IMR-90 (cell line): ENCODE measurements at regions not wholly inside any gene's neighbourhood (a gene's known extent, or its start where the extent isn't known, plus 50 kb on each side); places are given as distances from the start of the nearest gene placed in this dataset.

Experiments used
- ATAC-seq: fragments of 200-7000 bp; cut with Tn5 transposase; 2 replicates; pipeline ENCODE4 v1.9.1; 2020; ENCODE audit warnings: low read depth, mild to moderate bottlenecking, moderate library complexity
- BruUV-seq: library from RNA; stranded (reverse); fragments of 400-500 nt; replicated peaks from 2 replicates; lab custom pipeline; 2021; lab: Mats Ljungman, UMichigan
- CTCF ChIA-PET: fragments of 300-600 bp; formaldehyde crosslinking; extraction: SDS; loops from one replicate; lab custom pipeline; 2021; ENCODE audit warnings: antibody characterized with exemption; lab: Yijun Ruan, JAX
- POLR2A ChIA-PET: fragments of 300-600 bp; sonication (Branson Sonifier 250); formaldehyde crosslinking; loops from one replicate; lab custom pipeline; 2022; ENCODE audit warnings: antibody characterized with exemption; ENCODE audit not compliant: unreplicated experiment; lab: Charles Lee
- DNase-seq: peaks from one replicate; pipeline ENCODE4 v3.0.0; 2013
- H2AFZ ChIP-seq: replicated peaks from 2 replicates; pipeline ENCODE3; 2013; ENCODE audit warnings: low read length, mild to moderate bottlenecking; ENCODE audit not compliant: poor library complexity
- H2AK5ac ChIP-seq: 2 replicates; pipeline ENCODE4 v1.6.1; 2013; ENCODE audit warnings: low read depth, low read length, inconsistent platforms
- H2AK9ac ChIP-seq: replicated peaks from 2 replicates; pipeline ENCODE3; 2013; ENCODE audit warnings: mild to moderate bottlenecking, low read depth, low read length, moderate library complexity; ENCODE audit not compliant: poor library complexity
- H2BK120ac ChIP-seq: 2 replicates; pipeline ENCODE4 v1.6.1; 2013; ENCODE audit warnings: low read depth, low read length, inconsistent platforms
- H2BK15ac ChIP-seq: 3 replicates; pipeline ENCODE4 v1.6.1; 2013; ENCODE audit warnings: low read depth, low read length, inconsistent platforms
- H2BK20ac ChIP-seq: 2 replicates; pipeline ENCODE4 v1.6.1; 2013; ENCODE audit warnings: low read depth, mild to moderate bottlenecking, inconsistent platforms, low read length, moderate library complexity
- H2BK5ac ChIP-seq: 2 replicates; pipeline ENCODE4 v1.6.1; 2013; ENCODE audit warnings: mild to moderate bottlenecking, low read depth, low read length, inconsistent platforms; ENCODE audit not compliant: poor library complexity, severe bottlenecking
- H3K14ac ChIP-seq: replicated peaks from 2 replicates; pipeline ENCODE4 v1.6.1; 2013; ENCODE audit warnings: low read depth, low read length, inconsistent platforms
- H3K18ac ChIP-seq: 2 replicates; pipeline ENCODE4 v1.6.1; 2013; ENCODE audit warnings: low read depth, low read length, control low read depth
- H3K23ac ChIP-seq: 2 replicates; pipeline ENCODE4 v1.6.1; 2013; ENCODE audit warnings: low read depth, low read length, inconsistent platforms
- H3K27ac ChIP-seq: 2 replicates; pipeline ENCODE4 v1.5.1; 2013; ENCODE audit warnings: mild to moderate bottlenecking, control low read depth, low read length; ENCODE audit not compliant: insufficient read depth
- H3K27me3 ChIP-seq: 2 replicates; pipeline ENCODE4 v1.6.1; 2013; ENCODE audit warnings: low read length; ENCODE audit not compliant: control insufficient read depth, insufficient read depth
- H3K36me3 ChIP-seq: 2 replicates; pipeline ENCODE4 v1.6.1; 2013; ENCODE audit warnings: low read length, mixed read lengths; ENCODE audit not compliant: control insufficient read depth, insufficient read depth
- H3K4ac ChIP-seq: 2 replicates; pipeline ENCODE4 v1.6.1; 2013; ENCODE audit warnings: low read depth, low read length, inconsistent platforms
- H3K4me1 ChIP-seq: 2 replicates; pipeline ENCODE4 v1.6.1; 2013; ENCODE audit warnings: low read length, mixed read lengths; ENCODE audit not compliant: control insufficient read depth, insufficient read depth
- H3K4me2 ChIP-seq: 2 replicates; pipeline ENCODE4 v1.6.1; 2013; ENCODE audit warnings: low read depth, mild to moderate bottlenecking, control low read depth, low read length, moderate library complexity
- H3K4me3 ChIP-seq: 2 replicates; pipeline ENCODE4 v1.5.1; 2013; ENCODE audit warnings: low read depth, mild to moderate bottlenecking, control low read depth, low read length, moderate library complexity; ENCODE audit not compliant: insufficient read depth
- H3K56ac ChIP-seq: 2 replicates; pipeline ENCODE4 v1.6.1; 2013; ENCODE audit warnings: low read length, inconsistent platforms; ENCODE audit not compliant: insufficient read depth; ENCODE audit errors: extremely low read depth
- H3K79me1 ChIP-seq, 2 experiments: 2 replicates each; pipeline ENCODE4 v1.6.1; 2013; ENCODE audit warnings: low read length in 2 of 2, inconsistent platforms in 1 of 2, low read depth in 1 of 2
- H3K9ac ChIP-seq: 2 replicates; pipeline ENCODE4 v1.6.1; 2013; ENCODE audit warnings: low read depth, low read length, control low read depth
- H3K9me1 ChIP-seq: 2 replicates; pipeline ENCODE4 v1.6.1; 2013; ENCODE audit warnings: low read length, inconsistent platforms; ENCODE audit not compliant: insufficient read depth
- H3K9me3 ChIP-seq: 2 replicates; pipeline ENCODE4 v1.6.1; 2013; ENCODE audit warnings: low read length; ENCODE audit not compliant: control insufficient read depth, insufficient read depth
- H4K20me1 ChIP-seq: 2 replicates; pipeline ENCODE4 v1.6.1; 2013; ENCODE audit warnings: low read length, inconsistent platforms; ENCODE audit not compliant: insufficient read depth
- H4K5ac ChIP-seq: 2 replicates; pipeline ENCODE4 v1.6.1; 2013; ENCODE audit warnings: mild to moderate bottlenecking, low read depth, low read length, control low read depth
- H4K8ac ChIP-seq, 2 experiments: 2 replicates each; pipeline ENCODE4 v1.6.1; 2013; ENCODE audit warnings: low read depth in 2 of 2, low read length in 2 of 2, control low read depth in 1 of 2, inconsistent platforms in 1 of 2
- H4K91ac ChIP-seq: 2 replicates; pipeline ENCODE4 v1.6.1; 2013; ENCODE audit warnings: low read depth, low read length, inconsistent platforms; ENCODE audit not compliant: insufficient read depth
- BHLHE40 ChIP-seq: fragments of 150-350 bp; IDR thresholded peaks from 2 replicates; pipeline ENCODE4 v1.6.1; 2016; ENCODE audit warnings: mild to moderate bottlenecking, low read depth, low read length
- CEBPB ChIP-seq: IDR thresholded peaks from 2 replicates; pipeline ENCODE4 v1.6.1; 2012; ENCODE audit warnings: low read depth, low read length, improper control_type of control experiment
- CHD1 ChIP-seq: IDR thresholded peaks from 2 replicates; pipeline ENCODE4 v1.6.1; 2012; ENCODE audit warnings: low read depth, low read length, improper control_type of control experiment
- CTCF ChIP-seq: conservative IDR thresholded peaks from 2 replicates; pipeline ENCODE4 v1.5.1; 2012; ENCODE audit warnings: mild to moderate bottlenecking, low read depth, low read length, improper control_type of control experiment
- ELK1 ChIP-seq: fragments of 150-350 bp; IDR thresholded peaks from 2 replicates; pipeline ENCODE4 v1.6.1; 2016; ENCODE audit warnings: low read depth, mild to moderate bottlenecking, low read length, moderate library complexity, borderline replicate concordance
- FOS ChIP-seq: fragments of 150-350 bp; IDR thresholded peaks from 2 replicates; pipeline ENCODE4 v1.6.1; 2016; ENCODE audit warnings: low read depth, low read length
- MAZ ChIP-seq: IDR thresholded peaks from 2 replicates; pipeline ENCODE4 v1.6.1; 2012; ENCODE audit warnings: low read depth, mild to moderate bottlenecking, low read length, improper control_type of control experiment, moderate library complexity, borderline replicate concordance
- MXI1 ChIP-seq: IDR thresholded peaks from 2 replicates; pipeline ENCODE4 v1.6.1; 2012; ENCODE audit warnings: low read depth, mild to moderate bottlenecking, low read length, moderate library complexity, borderline replicate concordance
- NFE2L2 ChIP-seq: fragments of 150-350 bp; IDR thresholded peaks from 2 replicates; pipeline ENCODE4 v1.6.1; 2016; ENCODE audit warnings: low read depth, mild to moderate bottlenecking, low read length
- POLR2A ChIP-seq: IDR thresholded peaks from 2 replicates; pipeline ENCODE4 v1.6.1; 2012; ENCODE audit warnings: mild to moderate bottlenecking, low read depth, low read length
- RAD21 ChIP-seq: IDR thresholded peaks from 2 replicates; pipeline ENCODE4 v1.6.1; 2012; ENCODE audit warnings: low read length, improper control_type of control experiment
- RCOR1 ChIP-seq: IDR thresholded peaks from 2 replicates; pipeline ENCODE4 v1.6.1; 2012; ENCODE audit warnings: mild to moderate bottlenecking, low read length, improper control_type of control experiment; ENCODE audit not compliant: insufficient replicate concordance
- RFX5 ChIP-seq: IDR thresholded peaks from 2 replicates; pipeline ENCODE4 v1.8.0; 2012; ENCODE audit warnings: low read depth, mild to moderate bottlenecking, low read length, moderate library complexity
- WGBS, 2 experiments: methylation state at CpG; one replicate each; pipeline versions ENCODE4 v1.1.5 to v1.1.7; 2013; ENCODE audit warnings: missing lambda C conversion rate in 2 of 2; ENCODE audit not compliant: insufficient read length in 1 of 2; ENCODE audit errors: extremely low coverage in 2 of 2; 5-methylcytosine and 5-hydroxymethylcytosine counted together
- dilution Hi-C: fragments of 300-500 bp; cut with HindIII; formaldehyde crosslinking; loops from one replicate; pipeline ENCODE4 v1.14.3; 2018; ENCODE audit warnings: low sequenced_read_pairs; ENCODE audit not compliant: unreplicated experiment
- in situ Hi-C: fragments of 300-500 bp; cut with MboI; formaldehyde crosslinking; loops from 3 replicates; pipeline ENCODE4 v1.14.3; 2019; ENCODE audit warnings: low sequenced_read_pairs, inconsistent platforms, mixed read lengths
- intact Hi-C: fragments of 100-400 bp; cut with micrococcal nuclease; formaldehyde crosslinking; loops from 2 replicates; pipeline ENCODE4 v1.10.0; 2022

GRCh38 chr10:63723741-63724140 lies 202.5 kb downstream of the REEP3 start:
- H3K9me1 ChIP-seq, result 0 out of 2 replicates have a peak, but pooled peaks cover 3% of the 10 kb centered on the region
- intact Hi-C loops, result no loop called here
- no peak for DNase-seq
- TF ChIP-seq FOS (no peak), ELK1 (no peak), CEBPB (no peak), CTCF (no peak), BHLHE40 (no peak), RCOR1 (no peak), CHD1 (no peak), MXI1 (no peak), POLR2A (no peak), RAD21 (no peak), NFE2L2 (no peak), MAZ (no peak), RFX5 (no peak)
- H3K4me1 ChIP-seq, result no peaks in the 10 kb centered on the region
- BruUV-seq, result no TSS peak
- H3K14ac ChIP-seq, result no peak overlapping the region
- no peak overlapping the region for H3K4me2 ChIP-seq
- no peaks in the 10 kb centered on the region for H3K9me3 ChIP-seq
- H3K27me3 ChIP-seq, result peaks cover 12% of the 10 kb centered on the region
- H2BK5ac ChIP-seq, result no peak overlapping the region
- H3K23ac ChIP-seq, result no peak overlapping the region
- WGBS, 2 experiments, result 57% methylated on average over 3 of the region's 7 CpGs; no CpG with 5 or more reads in 1 of the 2 experiments
- no peak overlapping the region for H3K9ac ChIP-seq
- no peak overlapping the region for H3K56ac ChIP-seq
- in situ Hi-C loops, result loop anchor here (5.0 kb wide), 1 partner anchor 556 kb away; no protein-coding TSS in a partner anchor
- ChIA-PET POLR2A (no interaction called here), CTCF (interaction anchor here (1.1 kb wide), 1 partner anchor 557 kb away, joined by 3 read pairs; no protein-coding TSS in a partner anchor)
- ATAC-seq, result no peak
- no peaks in the 10 kb centered on the region for H3K79me1 ChIP-seq
- H3K36me3 ChIP-seq, result no peaks in the 10 kb centered on the region
- no peak overlapping the region for H2BK20ac ChIP-seq
- no peak overlapping the region for H2BK120ac ChIP-seq
- H3K4me3 ChIP-seq, result no peak overlapping the region
- no peak overlapping the region for H4K5ac ChIP-seq
- no peak overlapping the region for H4K91ac ChIP-seq
- no peak overlapping the region for H3K27ac ChIP-seq
- H2AK9ac ChIP-seq, result no peak overlapping the region
- H3K18ac ChIP-seq, result no peak overlapping the region
- no peak overlapping the region for H2AFZ ChIP-seq
- dilution Hi-C loops, result loop anchor here (25.0 kb wide), 1 partner anchor 561 kb away; no protein-coding TSS in a partner anchor
- no peaks in the 10 kb centered on the region for H4K20me1 ChIP-seq
- H2AK5ac ChIP-seq, result no peak overlapping the region
- no peak overlapping the region for H3K4ac ChIP-seq
- H4K8ac ChIP-seq, result no peak overlapping the region
- H2BK15ac ChIP-seq, result no peak overlapping the region
